NOMO-1 (cell line): ENCODE measurements at regions not wholly inside any gene's neighbourhood (a gene's known extent, or its start where the extent isn't known, plus 50 kb on each side); places are given as distances from the start of the nearest gene placed in this dataset.

Experiments used
- DNase-seq, 2 experiments: peaks; one replicate each; lab custom pipeline; 2025; ENCODE audit not compliant: unreplicated experiment in 2 of 2; lab: John Stamatoyannopoulos, UW

- DNase-seq = no peak
Measured at GRCh38 chr2:221200184-221200839, 371.8 kb downstream of the EPHA4 start.

- no peak for DNase-seq
Measured at GRCh38 chr2:221202431-221202830, 369.7 kb downstream of the EPHA4 start.

GRCh38 chr2:221203125-221203524, 369.0 kb downstream of the EPHA4 start:
- no peak for DNase-seq

GRCh38 chr2:221203856-221204255, 368.2 kb downstream of the EPHA4 start:
- no peak for DNase-seq

GRCh38 chr2:221204699-221205098, 367.4 kb downstream of the EPHA4 start:
- no peak for DNase-seq

GRCh38 chr2:221205103-221205673, 366.9 kb downstream of the EPHA4 start:
- DNase-seq = no peak

GRCh38 chr2:221210686-221211085, 361.4 kb downstream of the EPHA4 start:
- no peak for DNase-seq

- no peak for DNase-seq
Measured at GRCh38 chr2:221211653-221212052, 360.5 kb downstream of the EPHA4 start.

GRCh38 chr2:221212105-221212504, 360.0 kb downstream of the EPHA4 start:
- DNase-seq = no peak

GRCh38 chr2:221215487-221215886, 356.6 kb downstream of the EPHA4 start:
- DNase-seq = no peak

GRCh38 chr2:221216636-221217035, 355.5 kb downstream of the EPHA4 start:
- DNase-seq = no peak

GRCh38 chr2:221225752-221226151, 346.4 kb downstream of the EPHA4 start:
- no peak for DNase-seq

- no peak for DNase-seq
Measured at GRCh38 chr2:221228214-221228769, 343.8 kb downstream of the EPHA4 start.

GRCh38 chr2:221229099-221229498, 343.0 kb downstream of the EPHA4 start:
- no peak for DNase-seq

GRCh38 chr2:221231511-221231910, 340.6 kb downstream of the EPHA4 start:
- DNase-seq = no peak

- no peak for DNase-seq
Measured at GRCh38 chr2:221235941-221236340, 336.2 kb downstream of the EPHA4 start.

- no peak for DNase-seq
Measured at GRCh38 chr2:221241072-221241471, 331.0 kb downstream of the EPHA4 start.

GRCh38 chr2:221243771-221244170, 328.3 kb downstream of the EPHA4 start:
- DNase-seq = no peak

GRCh38 chr2:221245045-221245444, 327.1 kb downstream of the EPHA4 start:
- DNase-seq = no peak

GRCh38 chr2:221245772-221246171, 326.3 kb downstream of the EPHA4 start:
- DNase-seq = no peak

- DNase-seq = no peak
Measured at GRCh38 chr2:221254299-221254698, 317.8 kb downstream of the EPHA4 start.

- DNase-seq = no peak
Measured at GRCh38 chr2:221255862-221256261, 316.2 kb downstream of the EPHA4 start.
